Epidermal melanocyte (primary cell): ENCODE measurements at regions not wholly inside any gene's neighbourhood (a gene's known extent, or its start where the extent isn't known, plus 50 kb on each side); places are given as distances from the start of the nearest gene placed in this dataset.

Experiments
- DNase-seq: peaks from one replicate; pipeline ENCODE4 v3.0.0; 2011; ENCODE audit warnings: low spot score; ENCODE audit not compliant: insufficient read length

DNA sequence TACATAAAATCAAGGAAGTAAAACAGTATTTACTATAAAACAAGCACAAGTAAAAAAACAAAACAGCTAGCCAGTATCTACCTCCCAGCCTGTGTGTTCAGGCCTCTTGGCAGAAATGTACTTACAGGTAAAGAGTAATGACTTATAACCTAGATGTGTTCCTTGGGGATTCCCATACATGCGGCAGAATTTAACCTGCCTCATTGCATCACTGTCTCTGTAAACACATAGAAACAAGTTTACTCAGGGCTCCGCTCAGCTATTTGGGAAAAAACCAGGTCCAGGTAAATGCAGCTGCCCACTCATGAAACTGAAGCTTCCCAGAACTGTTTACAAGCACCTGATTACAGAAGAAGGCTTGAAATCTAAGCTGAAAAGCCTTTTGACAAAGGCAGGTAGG, 50.7 kb upstream of the SERP2 start:
- no peak for DNase-seq

DNA sequence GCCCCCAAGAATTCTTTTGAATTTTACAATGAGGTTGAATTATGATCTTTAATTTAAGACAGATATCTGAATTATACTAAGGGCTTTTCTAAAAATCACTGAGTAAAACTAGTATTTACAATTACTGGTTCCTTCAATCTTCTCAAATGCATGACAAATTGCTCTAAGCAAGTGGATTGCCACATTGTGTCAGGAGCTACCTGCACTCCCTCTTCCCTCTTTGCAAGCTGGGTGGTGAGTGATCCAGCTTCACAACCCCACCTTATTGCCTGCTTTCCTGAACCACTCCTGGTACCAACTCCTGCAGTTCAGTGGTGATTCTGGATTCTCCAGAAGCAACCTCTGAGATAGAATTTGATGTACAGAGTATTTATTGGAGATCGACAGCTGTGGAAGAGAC, 49.9 kb upstream of the SERP2 start:
- DNase-seq = no peak
